NCI-H774 (cell line): ENCODE measurements at regions not wholly inside any gene's neighbourhood (a gene's known extent, or its start where the extent isn't known, plus 50 kb on each side); places are given as distances from the start of the nearest gene placed in this dataset.

Source experiments
- DNase-seq: peaks from one replicate; lab custom pipeline; 2025; lab: John Stamatoyannopoulos, UW

DNA sequence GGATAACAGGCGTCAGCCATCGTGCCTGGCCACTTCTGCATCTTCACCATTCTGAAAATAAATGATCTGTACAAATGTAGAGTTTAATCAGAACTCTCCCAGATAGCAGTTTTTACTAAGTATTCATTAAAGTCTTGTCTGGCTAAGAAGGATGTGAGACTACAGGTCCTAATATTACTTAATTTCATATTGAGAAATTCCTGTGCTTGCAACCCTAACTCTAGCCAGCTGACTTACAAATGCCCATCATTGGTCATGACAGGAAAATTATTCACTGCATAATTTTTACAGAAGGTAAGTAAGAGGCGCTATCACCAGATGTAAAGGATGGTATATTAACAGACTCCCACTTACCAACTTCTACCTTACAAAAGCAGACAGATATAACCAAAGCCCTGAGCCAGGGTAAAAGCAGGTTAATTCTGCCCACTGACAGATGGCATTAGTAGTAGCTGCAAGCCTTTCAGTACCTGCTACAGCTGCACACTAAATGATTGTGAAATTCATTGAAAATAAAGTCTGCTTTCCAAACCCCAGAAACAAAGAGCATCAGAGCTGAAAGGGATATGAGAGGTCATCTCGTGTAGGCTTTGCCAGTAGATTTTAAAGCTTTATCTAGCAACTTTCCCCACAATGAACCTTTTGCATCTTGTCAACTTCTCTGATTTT, 55.9 kb upstream of the FOXN2 start:
- no peak for DNase-seq

GRCh38 chr2:48259811-48260210, 54.7 kb upstream of the FOXN2 start:
- no peak for DNase-seq

- DNase-seq, result no peak
These were observed 49.9 kb upstream of the FOXN2 start for GRCh38 chr2:48264627-48265026.
